H9 (cell line): ENCODE measurements at regions not wholly inside any gene's neighbourhood (a gene's known extent, or its start where the extent isn't known, plus 50 kb on each side); places are given as distances from the start of the nearest gene placed in this dataset.

ENCODE experiments used
- DNase-seq: peaks from one replicate; pipeline ENCODE4 v3.0.0-alpha.2; 2017
- H2AFZ ChIP-seq: one replicate; pipeline ENCODE4 v1.6.1; 2013; ENCODE audit warnings: mild to moderate bottlenecking, low read length, control low read depth, moderate library complexity
- H2AK5ac ChIP-seq: 2 replicates; pipeline ENCODE4 v1.6.1; 2013; ENCODE audit warnings: low read length, control low read depth, mixed read lengths; ENCODE audit not compliant: insufficient read length
- H2BK120ac ChIP-seq: one replicate; pipeline ENCODE4 v1.6.1; 2013; ENCODE audit warnings: low read depth, mild to moderate bottlenecking, low read length, control low read depth, inconsistent platforms; ENCODE audit not compliant: poor library complexity, severe bottlenecking
- H2BK12ac ChIP-seq: 2 replicates; pipeline ENCODE4 v1.6.1; 2013; ENCODE audit warnings: low read length, control low read depth, mixed read lengths, low read depth; ENCODE audit not compliant: insufficient read length
- H2BK15ac ChIP-seq: 2 replicates; pipeline ENCODE4 v1.6.1; 2013; ENCODE audit warnings: low read depth, low read length, control low read depth
- H2BK20ac ChIP-seq: one replicate; pipeline ENCODE4 v1.6.1; 2013; ENCODE audit warnings: low read depth, mild to moderate bottlenecking, low read length, control low read depth, inconsistent platforms; ENCODE audit not compliant: poor library complexity, severe bottlenecking
- H2BK5ac ChIP-seq: 2 replicates; pipeline ENCODE4 v1.6.1; 2013; ENCODE audit warnings: low read length, control low read depth, mixed read lengths; ENCODE audit not compliant: insufficient read length
- H3K14ac ChIP-seq: 2 replicates; pipeline ENCODE4 v1.6.1; 2013; ENCODE audit warnings: low read length, control low read depth; ENCODE audit not compliant: insufficient read depth
- H3K18ac ChIP-seq: 2 replicates; pipeline ENCODE4 v1.6.1; 2013; ENCODE audit warnings: low read depth, mild to moderate bottlenecking, mixed read lengths, low read length, control low read depth; ENCODE audit not compliant: insufficient read length
- H3K23ac ChIP-seq: 2 replicates; pipeline ENCODE4 v1.6.1; 2013; ENCODE audit warnings: low read length, control low read depth, mixed read lengths, low read depth; ENCODE audit not compliant: insufficient read length
- H3K23me2 ChIP-seq: 2 replicates; pipeline ENCODE4 v1.6.1; 2013; ENCODE audit warnings: low read depth, mild to moderate bottlenecking, mixed read lengths, low read length, control low read depth; ENCODE audit not compliant: insufficient read length, poor library complexity, severe bottlenecking
- H3K27ac ChIP-seq: 2 replicates; pipeline ENCODE4 v1.5.1; 2013; ENCODE audit warnings: low read length, control low read depth, mixed read lengths, low read depth; ENCODE audit not compliant: insufficient read length
- H3K27me3 ChIP-seq: 2 replicates; pipeline ENCODE4 v1.6.1; 2013; ENCODE audit warnings: low read length, control low read depth, inconsistent platforms; ENCODE audit not compliant: insufficient read depth
- H3K4ac ChIP-seq: 2 replicates; pipeline ENCODE4 v1.6.1; 2013; ENCODE audit warnings: low read depth, mild to moderate bottlenecking, control low read depth, inconsistent platforms, low read length, moderate library complexity
- H3K4me1 ChIP-seq: 2 replicates; pipeline ENCODE4 v1.6.1; 2013; ENCODE audit warnings: low read length, control low read depth, inconsistent platforms; ENCODE audit not compliant: insufficient read depth
- H3K4me2 ChIP-seq: 2 replicates; pipeline ENCODE4 v1.6.1; 2013; ENCODE audit warnings: low read length, control low read depth, mixed read lengths; ENCODE audit not compliant: insufficient read length, insufficient read depth
- H3K56ac ChIP-seq: 2 replicates; pipeline ENCODE4 v1.6.1; 2013; ENCODE audit warnings: low read depth, mild to moderate bottlenecking, mixed read lengths, low read length, control low read depth; ENCODE audit not compliant: insufficient read length
- H3K79me1 ChIP-seq: 2 replicates; pipeline ENCODE4 v1.6.1; 2013; ENCODE audit warnings: low read depth, mild to moderate bottlenecking, moderate library complexity, low read length, control low read depth, inconsistent platforms; ENCODE audit not compliant: insufficient read depth, poor library complexity, severe bottlenecking
- H3K79me2 ChIP-seq: 2 replicates; pipeline ENCODE4 v1.6.1; 2013; ENCODE audit warnings: low read length, control low read depth, inconsistent platforms; ENCODE audit not compliant: insufficient read depth
- H3K9ac ChIP-seq: 2 replicates; pipeline ENCODE4 v1.6.1; 2013; ENCODE audit warnings: low read length, control low read depth, mixed read lengths; ENCODE audit not compliant: insufficient read length; ENCODE audit errors: extremely low read depth
- H3K9me3 ChIP-seq: one replicate; pipeline ENCODE4 v1.6.1; 2013; ENCODE audit warnings: low read depth, low read length, inconsistent platforms; ENCODE audit not compliant: control insufficient read depth
- H3T11ph ChIP-seq: one replicate; pipeline ENCODE4 v1.6.1; 2013; ENCODE audit warnings: mild to moderate bottlenecking, low read length, control low read depth, inconsistent platforms
- H4K20me1 ChIP-seq: one replicate; pipeline ENCODE4 v1.6.1; 2013; ENCODE audit not compliant: control insufficient read depth, insufficient read length, insufficient read depth
- H4K5ac ChIP-seq: 2 replicates; pipeline ENCODE4 v1.6.1; 2013; ENCODE audit warnings: low read depth, mild to moderate bottlenecking, mixed read lengths, low read length, control low read depth; ENCODE audit not compliant: insufficient read length
- H4K8ac ChIP-seq: replicated peaks from 2 replicates; pipeline ENCODE4 v1.6.1; 2013; ENCODE audit warnings: low read length, control low read depth, mixed read lengths, low read depth; ENCODE audit not compliant: insufficient read length
- H4K91ac ChIP-seq: 2 replicates; pipeline ENCODE4 v1.6.1; 2013; ENCODE audit warnings: low read depth, mild to moderate bottlenecking, moderate library complexity, mixed read lengths, low read length, control low read depth; ENCODE audit not compliant: insufficient read length
- H3K27ac Mint-ChIP-seq, 3 experiments: 2 replicates in 2 of 3; 3 replicates in 1 of 3; pipeline ENCODE4 v1.8.0; 2020 to 2021; ENCODE audit warnings: mixed read lengths in 3 of 3, mild to moderate bottlenecking in 1 of 3, moderate library complexity in 1 of 3
- H3K27me3 Mint-ChIP-seq: 2 replicates; pipeline ENCODE4 v1.8.0; 2021; ENCODE audit warnings: low read depth, mild to moderate bottlenecking, moderate library complexity, mixed read lengths
- H3K36me3 Mint-ChIP-seq, 3 experiments: 2 replicates in 2 of 3; 3 replicates in 1 of 3; pipeline ENCODE4 v1.8.0; 2020 to 2021; ENCODE audit warnings: low read depth in 3 of 3, mixed read lengths in 3 of 3; ENCODE audit not compliant: insufficient read depth in 1 of 3
- H3K4me1 Mint-ChIP-seq, 2 experiments: 2 replicates each; pipeline ENCODE4 v1.8.0; 2020; ENCODE audit warnings: mixed read lengths in 2 of 2
- H3K4me3 Mint-ChIP-seq, 2 experiments: 2 replicates in 1 of 2; 3 replicates in 1 of 2; pipeline ENCODE4 v1.8.0; 2020 to 2021; ENCODE audit warnings: mild to moderate bottlenecking in 2 of 2, mixed read lengths in 2 of 2, moderate library complexity in 1 of 2
- H3K9me3 Mint-ChIP-seq, 2 experiments: 2 replicates in 1 of 2; 3 replicates in 1 of 2; pipeline ENCODE4 v1.8.0; 2020; ENCODE audit warnings: mild to moderate bottlenecking in 2 of 2, mixed read lengths in 2 of 2, moderate library complexity in 1 of 2
- CTCF ChIP-seq: fragments of 200-600 bp; sonication (generic); conservative IDR thresholded peaks from 3 replicates; pipeline ENCODE4 v1.8.0; 2021; ENCODE audit warnings: antibody characterized with exemption, mild to moderate bottlenecking
- WGBS: extraction: QIAGEN DNeasy Blood & Tissue Kit; methylation state at CpG from one replicate; pipeline ENCODE4 v1.1.7; 2013; ENCODE audit warnings: missing lambda C conversion rate, low lambda C conversion rate, mixed read lengths; ENCODE audit not compliant: insufficient read length; ENCODE audit errors: extremely low coverage; 5-methylcytosine and 5-hydroxymethylcytosine counted together

GRCh38 chr5:82605441-82605973, 327.4 kb upstream of the RPS23 start:
- TF ChIP-seq CTCF: no peak
- H4K8ac ChIP-seq: no peak overlapping the region
- H4K91ac ChIP-seq: no peak overlapping the region
- peaks cover 11 to 15% of the 10 kb centered on the region in 2 experiments for H3K4me1 Mint-ChIP-seq
- no peak overlapping the region for H3K18ac ChIP-seq
- H3K27ac ChIP-seq: no peak overlapping the region
- no peak overlapping the region for H3K4me2 ChIP-seq
- no peak overlapping the region; the same call in 1 of the 2 replicates for H3K14ac ChIP-seq
- H3K4me3 Mint-ChIP-seq: no peak overlapping the region
- no peak overlapping the region for H3T11ph ChIP-seq
- H2BK12ac ChIP-seq: no peak overlapping the region
- H3K56ac ChIP-seq: no peak overlapping the region
- no peaks in the 10 kb centered on the region for H3K9me3 ChIP-seq
- no peaks in the 10 kb centered on the region for H4K20me1 ChIP-seq
- no peak overlapping the region for H2AFZ ChIP-seq
- no peaks in the 10 kb centered on the region for H3K27me3 Mint-ChIP-seq
- H3K23me2 ChIP-seq: no peaks in the 10 kb centered on the region
- peaks cover 4 to 8% of the 10 kb centered on the region in 2 experiments; a peak in 3 of 5 replicates for H3K9me3 Mint-ChIP-seq
- no peak overlapping the region for H2BK120ac ChIP-seq
- H2BK20ac ChIP-seq: no peak overlapping the region
- no peak overlapping the region for H3K4ac ChIP-seq
- DNase-seq: no peak
- no peak overlapping the region for H2AK5ac ChIP-seq
- no peak overlapping the region for H3K9ac ChIP-seq
- no peak overlapping the region for H3K23ac ChIP-seq
- peaks cover 0 to 15% (median 2%) of the 10 kb centered on the region in 3 experiments; a peak in 4 of 7 replicates for H3K36me3 Mint-ChIP-seq
- no peaks in the 10 kb centered on the region for H3K79me1 ChIP-seq
- no CpG with 5 or more reads among the region's 2 CpGs for WGBS
- H3K27me3 ChIP-seq: no peaks in the 10 kb centered on the region
- H3K79me2 ChIP-seq: no peaks in the 10 kb centered on the region
- H2BK15ac ChIP-seq: no peak overlapping the region
- H3K27ac Mint-ChIP-seq: no peak overlapping the region; a peak in 1 of 7 replicates
- no peak overlapping the region for H4K5ac ChIP-seq
- H2BK5ac ChIP-seq: no peak overlapping the region
- H3K4me1 ChIP-seq: no peaks in the 10 kb centered on the region
